Lower lobe of right lung (tissue), 2 donors: ENCODE measurements at regions not wholly inside any gene's neighbourhood (a gene's known extent, or its start where the extent isn't known, plus 50 kb on each side); places are given as distances from the start of the nearest gene placed in this dataset.

Source experiments
- ATAC-seq, 2 donors: fragments of 200-7000 bp; cut with Tn5 transposase; one replicate each; pipeline ENCODE4 v1.9.1; 2020 to 2022; ENCODE audit warnings: mild to moderate bottlenecking in 2 of 2, moderate library complexity in 2 of 2
- DNase-seq: peaks from one replicate; pipeline ENCODE4 v3.0.0-alpha.2; 2020
- H3K27ac ChIP-seq: fragments of 200-600 bp; one replicate; pipeline ENCODE4 v1.8.0; 2022
- H3K27me3 ChIP-seq: fragments of 200-600 bp; one replicate; pipeline ENCODE4 v1.8.0; 2022; ENCODE audit warnings: low read depth
- H3K36me3 ChIP-seq: fragments of 200-600 bp; one replicate; pipeline ENCODE4 v1.8.0; 2022; ENCODE audit warnings: mild to moderate bottlenecking
- H3K4me1 ChIP-seq: fragments of 200-600 bp; one replicate; pipeline ENCODE4 v1.8.0; 2022
- H3K4me3 ChIP-seq: fragments of 200-600 bp; one replicate; pipeline ENCODE4 v1.8.0; 2022; ENCODE audit warnings: mild to moderate bottlenecking
- H3K9me3 ChIP-seq: fragments of 200-600 bp; one replicate; pipeline ENCODE4 v1.8.0; 2022
- CTCF ChIP-seq: fragments of 200-600 bp; IDR thresholded peaks from one replicate; pipeline ENCODE4 v1.8.0; 2022; ENCODE audit warnings: antibody characterized with exemption, mild to moderate bottlenecking
- intact Hi-C: fragments of 100-400 bp; cut with DNase I; formaldehyde crosslinking; loops from one replicate; pipeline ENCODE4 v1.11.0; 2022
- donor health status: DM: no; HTN: yes; CAD: no; lungs with severe emphysema.

DNA sequence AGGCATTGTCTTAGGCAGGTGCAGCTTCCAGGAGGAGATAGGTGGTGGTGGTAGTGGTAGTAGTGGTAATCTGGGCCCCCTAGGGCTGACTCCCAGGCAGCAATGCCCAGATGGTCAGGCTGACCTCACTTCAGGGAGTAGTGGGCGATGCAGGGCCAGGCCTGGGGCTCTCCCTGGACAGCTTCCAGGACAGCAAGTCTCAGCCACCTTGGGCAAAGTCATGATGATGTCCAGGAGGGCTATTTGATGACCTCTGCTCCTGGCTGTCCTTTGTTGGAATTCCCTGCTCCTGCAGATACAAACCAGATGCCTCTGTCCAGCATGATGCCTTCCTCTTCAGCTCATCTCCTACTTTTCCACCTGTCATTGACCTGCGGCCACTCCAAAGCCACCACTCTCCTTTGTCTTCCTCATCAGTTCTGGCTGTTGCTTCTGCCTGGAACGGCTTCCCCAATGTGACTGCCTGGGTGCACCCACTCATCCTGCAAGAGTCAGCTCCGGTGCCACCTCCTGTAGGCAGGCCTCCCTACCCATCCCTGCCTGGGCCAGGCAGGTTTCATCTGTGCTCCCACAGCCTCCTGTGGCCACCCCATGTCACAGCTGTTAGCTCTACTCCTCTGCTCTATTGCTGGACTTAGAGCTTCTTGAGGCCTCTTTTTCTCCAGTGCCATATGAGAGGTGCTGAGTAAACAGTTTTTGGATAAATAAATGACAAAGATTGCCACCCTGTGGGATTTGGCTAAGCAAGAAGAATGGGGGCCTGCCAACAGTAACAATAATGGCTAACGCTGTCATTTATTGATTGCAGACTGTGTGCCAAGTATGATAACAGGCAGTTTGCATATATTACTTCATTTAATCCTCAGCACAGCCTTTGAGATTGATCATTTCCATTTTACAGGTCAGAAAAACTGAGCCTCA is 172.9 kb upstream of the NECTIN1 start:
- TF ChIP-seq CTCF, result no peak
- intact Hi-C loops, result no loop called here
- Histone ChIP-seq H3K4me3 (no peak overlapping the region), H3K4me1 (no peaks in the 10 kb centered on the region), H3K27ac (no peak overlapping the region), H3K27me3 (no peaks in the 10 kb centered on the region), H3K36me3 (no peaks in the 10 kb centered on the region), H3K9me3 (no peaks in the 10 kb centered on the region)
- DNase-seq (no peak), ATAC-seq (no peak)

- no peak for ATAC-seq
- TF ChIP-seq CTCF, result no peak
- H3K4me3 ChIP-seq, result no peak overlapping the region
- intact Hi-C loops, result no loop called here
- no peaks in the 10 kb centered on the region for H3K36me3 ChIP-seq
- DNase-seq, result no peak
- H3K27me3 ChIP-seq, result no peaks in the 10 kb centered on the region
- H3K4me1 ChIP-seq, result no peaks in the 10 kb centered on the region
- no peak overlapping the region for H3K27ac ChIP-seq
- no peaks in the 10 kb centered on the region for H3K9me3 ChIP-seq
Observed at GRCh38 chr11:119899997-119900396, 171.0 kb upstream of the NECTIN1 start.

GRCh38 chr11:119897576-119897975 is 168.6 kb upstream of the NECTIN1 start:
- no peak for DNase-seq
- no peak for TF ChIP-seq CTCF
- intact Hi-C loops, result no loop called here
- no peak overlapping the region for H3K27ac ChIP-seq
- no peaks in the 10 kb centered on the region for H3K36me3 ChIP-seq
- no peaks in the 10 kb centered on the region for H3K9me3 ChIP-seq
- no peak for ATAC-seq
- H3K4me3 ChIP-seq, result no peak overlapping the region
- no peaks in the 10 kb centered on the region for H3K27me3 ChIP-seq
- no peaks in the 10 kb centered on the region for H3K4me1 ChIP-seq

DNA sequence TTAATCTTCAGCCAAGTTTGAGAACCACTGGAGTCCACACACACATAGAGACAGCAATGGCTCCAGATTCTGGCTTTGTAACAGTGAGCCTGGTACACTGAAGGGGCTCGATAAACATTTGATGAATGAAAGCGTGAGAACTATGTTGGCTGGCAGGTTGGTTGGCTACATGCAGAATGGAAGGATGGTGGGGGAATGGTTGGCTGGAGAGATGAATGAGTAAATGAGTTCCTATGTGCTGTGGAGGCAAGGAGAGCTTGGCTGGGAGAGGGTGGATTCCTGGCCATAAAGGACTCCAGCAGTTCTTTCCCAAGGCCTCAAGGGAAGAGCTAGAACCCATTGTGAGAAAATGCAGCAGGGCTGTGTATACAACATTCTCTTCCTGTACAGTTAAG is 168.0 kb upstream of the NECTIN1 start:
- H3K4me3 ChIP-seq, result no peak overlapping the region
- no peak for TF ChIP-seq CTCF

DNA sequence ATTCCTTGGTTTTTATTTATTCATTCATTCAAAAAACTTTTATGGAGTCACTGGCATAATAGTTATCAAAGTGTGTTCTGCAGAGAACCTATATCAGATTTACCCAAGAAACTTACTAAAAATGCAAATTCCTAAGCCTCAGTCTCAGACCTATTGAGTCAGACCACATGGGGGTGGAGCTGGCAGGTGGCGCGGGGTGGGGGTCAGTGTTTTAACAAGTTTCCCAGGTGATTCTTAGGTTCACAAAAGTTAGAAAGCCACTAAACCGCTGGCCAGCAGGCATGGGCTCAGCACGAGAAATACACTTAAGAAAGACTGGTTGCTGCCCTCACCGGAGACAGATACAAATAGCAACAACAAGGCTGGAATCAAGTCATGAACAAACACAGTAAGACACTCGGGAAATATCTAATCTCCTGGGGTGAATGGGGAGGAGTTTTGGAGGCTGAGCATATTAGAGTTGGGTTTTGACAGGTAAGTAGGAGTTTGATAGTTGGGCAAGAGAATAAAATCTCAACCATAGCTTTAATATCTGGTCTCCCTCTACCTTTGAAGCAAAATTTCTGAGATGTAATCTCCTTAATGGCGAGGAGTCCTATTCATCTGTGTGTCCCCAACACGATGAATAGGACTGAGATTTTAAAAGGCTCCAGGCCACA is 167.5 kb upstream of the NECTIN1 start:
- no peak for ATAC-seq
- TF ChIP-seq CTCF, result no peak
- H3K4me1 ChIP-seq, result no peaks in the 10 kb centered on the region
- intact Hi-C loops, result no loop called here
- no peaks in the 10 kb centered on the region for H3K36me3 ChIP-seq
- no peaks in the 10 kb centered on the region for H3K27me3 ChIP-seq
- no peaks in the 10 kb centered on the region for H3K9me3 ChIP-seq
- DNase-seq, result no peak
- no peak overlapping the region for H3K4me3 ChIP-seq
- no peak overlapping the region for H3K27ac ChIP-seq

More for the DNA sequence above, 168.0 kb upstream of the NECTIN1 start:
- no peaks in the 10 kb centered on the region for H3K27me3 ChIP-seq
- ATAC-seq, result no peak
- no peaks in the 10 kb centered on the region for H3K9me3 ChIP-seq
- DNase-seq, result no peak
- intact Hi-C loops, result no loop called here
- H3K36me3 ChIP-seq, result no peaks in the 10 kb centered on the region
- H3K4me1 ChIP-seq, result no peaks in the 10 kb centered on the region
- no peak overlapping the region for H3K27ac ChIP-seq
